Lung (tissue), 11 donors: ENCODE measurements at regions not wholly inside any gene's neighbourhood (a gene's known extent, or its start where the extent isn't known, plus 50 kb on each side); places are given as distances from the start of the nearest gene placed in this dataset.
A peak's percentile ranks its signal among the peaks of the same experiment; 100 is the strongest.

Source experiments
- ATAC-seq: fragments of 200-7000 bp; cut with Tn5 transposase; one replicate; pipeline ENCODE4 v1.9.1; 2020; ENCODE audit warnings: moderate number of reproducible peaks; ENCODE audit not compliant: insufficient read depth, low FRiP score
- DNase-seq, 3 donors: peaks; one replicate each; pipeline ENCODE4 v3.0.0-alpha.2; 2013 to 2017
- H3K27ac ChIP-seq, 2 donors: one replicate each; pipeline ENCODE4 v1.5.1; 2013; ENCODE audit warnings: mild to moderate bottlenecking in 2 of 2, moderate library complexity in 2 of 2, control low read depth in 1 of 2, inconsistent platforms in 1 of 2, low read depth in 1 of 2, low read length in 1 of 2
- H3K27me3 ChIP-seq, 3 donors: one replicate each; pipeline ENCODE4 v1.5.1; 2013; ENCODE audit warnings: low read length in 2 of 3; ENCODE audit not compliant: control insufficient read depth in 3 of 3, insufficient read depth in 3 of 3
- H3K36me3 ChIP-seq, 4 donors: one replicate each; pipeline ENCODE4 v1.5.1; 2013; ENCODE audit warnings: low read length in 4 of 4, mild to moderate bottlenecking in 1 of 4, moderate library complexity in 1 of 4; ENCODE audit not compliant: control insufficient read depth in 4 of 4, insufficient read depth in 4 of 4
- H3K4me1 ChIP-seq, 5 donors: one replicate each; pipeline ENCODE4 v1.5.1; 2013; ENCODE audit warnings: low read length in 5 of 5, mild to moderate bottlenecking in 2 of 5, moderate library complexity in 1 of 5; ENCODE audit not compliant: control insufficient read depth in 5 of 5, insufficient read depth in 5 of 5
- H3K4me3 ChIP-seq: one replicate; pipeline ENCODE4 v1.5.1; 2013; ENCODE audit warnings: mild to moderate bottlenecking, control low read depth, moderate library complexity
- H3K9ac ChIP-seq, 2 donors: one replicate each; pipeline ENCODE4 v1.5.1; 2013; ENCODE audit warnings: low read length in 2 of 2, control low read depth in 1 of 2; ENCODE audit not compliant: insufficient read depth in 1 of 2
- H3K9me3 ChIP-seq, 4 donors: one replicate each; pipeline ENCODE4 v1.5.1; 2013; ENCODE audit warnings: low read length in 3 of 4, mild to moderate bottlenecking in 1 of 4, moderate library complexity in 1 of 4; ENCODE audit not compliant: control insufficient read depth in 4 of 4, insufficient read depth in 3 of 4
- CTCF ChIP-seq: IDR thresholded peaks from 2 replicates; pipeline ENCODE4 v1.5.1; 2012; ENCODE audit warnings: mild to moderate bottlenecking; ENCODE audit errors: control extremely low read depth, extremely low read depth
- WGBS, 2 donors: extraction: QIAGEN DNeasy Blood & Tissue Kit; methylation state at CpG; one replicate each; pipeline ENCODE4 v1.1.7; 2013; 5-methylcytosine and 5-hydroxymethylcytosine counted together
- donor health status: control.
- donor health status: control.
- donor health status: Bipolar disorder and iron deficiency.
- donor health status: healthy.
- donor health status: DM: yes; HTN: yes; CAD: no.

DNA sequence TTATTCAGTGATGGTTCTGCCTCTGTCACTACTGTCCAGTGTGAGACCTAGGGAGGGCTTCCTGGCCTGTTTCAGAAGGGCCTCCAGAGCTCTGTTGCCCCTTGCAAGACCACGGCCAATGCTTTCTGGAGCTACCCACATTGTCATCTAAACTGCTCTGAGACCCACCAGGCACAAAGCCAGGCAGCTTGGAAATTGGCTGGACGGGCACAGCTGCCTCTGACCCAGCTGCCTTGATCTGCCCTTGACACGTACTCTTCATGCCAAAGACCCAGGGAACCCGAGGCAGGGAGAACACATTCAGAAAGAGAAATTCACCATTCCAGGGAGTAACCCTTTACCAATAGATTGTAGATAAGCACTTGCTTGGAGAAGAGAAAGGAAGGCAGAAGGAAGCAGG is 183.7 kb upstream of the SIX2 start:
- 71 to 88% methylated on average over 4 of the region's 4 CpGs for WGBS, 2 donors
- H3K9me3 ChIP-seq, result no peaks in the 10 kb centered on the region
- H3K4me3 ChIP-seq, result no peak overlapping the region
- H3K27me3 ChIP-seq, result no peaks in the 10 kb centered on the region
- H3K27ac ChIP-seq, result no peak overlapping the region
- DNase-seq (no peak), ATAC-seq (no peak)
- H3K36me3 ChIP-seq, result no peaks in the 10 kb centered on the region
- no peak for TF ChIP-seq CTCF
- H3K9ac ChIP-seq, result no peak overlapping the region
- peaks cover 0 to 31% (median 12%) of the 10 kb centered on the region in 5 donors for H3K4me1 ChIP-seq

DNA sequence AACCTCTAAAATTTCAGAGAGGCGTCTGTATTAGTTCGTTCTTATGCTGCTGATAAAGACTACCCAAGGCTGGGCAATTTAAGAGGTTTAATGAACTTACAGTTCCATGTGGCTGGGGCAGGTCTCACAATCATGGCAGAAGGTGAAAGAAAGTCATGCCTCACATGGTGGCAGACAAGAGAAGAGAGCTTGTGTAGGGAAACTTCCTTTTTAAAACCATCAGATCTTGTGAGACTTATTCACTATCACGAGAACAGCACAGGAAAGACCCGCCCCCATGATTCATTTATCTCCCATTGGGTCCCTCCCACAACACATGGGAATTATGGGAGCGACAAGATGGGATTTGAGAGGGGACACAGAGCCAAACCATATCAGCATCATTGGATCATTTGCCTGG is 183.2 kb upstream of the SIX2 start:
- Histone ChIP-seq H3K36me3 (no peaks in the 10 kb centered on the region), H3K9ac (no peak overlapping the region), H3K9me3 (no peaks in the 10 kb centered on the region), H3K27me3 (no peaks in the 10 kb centered on the region), H3K4me1 (peaks cover 0 to 31% (median 12%) of the 10 kb centered on the region in 5 donors), H3K4me3 (no peak overlapping the region), H3K27ac (no peak overlapping the region)
- DNase-seq (no peak), ATAC-seq (no peak)
- no peak for TF ChIP-seq CTCF
- 80 to 95% methylated on average over 5 of the region's 5 CpGs for WGBS, 2 donors

- Histone ChIP-seq H3K36me3 (no peaks in the 10 kb centered on the region), H3K27me3 (no peaks in the 10 kb centered on the region), H3K4me1 (peaks cover 0 to 31% (median 12%) of the 10 kb centered on the region in 5 donors), H3K9me3 (no peaks in the 10 kb centered on the region), H3K9ac (no peak overlapping the region), H3K4me3 (no peak overlapping the region), H3K27ac (no peak overlapping the region)
- no peak for TF ChIP-seq CTCF
- ATAC-seq (peak; percentile 55), DNase-seq (peak; percentile 63 to 90 (median 84))
- 74 to 82% methylated on average over 8 of the region's 8 CpGs for WGBS, 2 donors
These were observed 182.7 kb upstream of the SIX2 start for GRCh38 chr2:45191976-45192375.

DNA sequence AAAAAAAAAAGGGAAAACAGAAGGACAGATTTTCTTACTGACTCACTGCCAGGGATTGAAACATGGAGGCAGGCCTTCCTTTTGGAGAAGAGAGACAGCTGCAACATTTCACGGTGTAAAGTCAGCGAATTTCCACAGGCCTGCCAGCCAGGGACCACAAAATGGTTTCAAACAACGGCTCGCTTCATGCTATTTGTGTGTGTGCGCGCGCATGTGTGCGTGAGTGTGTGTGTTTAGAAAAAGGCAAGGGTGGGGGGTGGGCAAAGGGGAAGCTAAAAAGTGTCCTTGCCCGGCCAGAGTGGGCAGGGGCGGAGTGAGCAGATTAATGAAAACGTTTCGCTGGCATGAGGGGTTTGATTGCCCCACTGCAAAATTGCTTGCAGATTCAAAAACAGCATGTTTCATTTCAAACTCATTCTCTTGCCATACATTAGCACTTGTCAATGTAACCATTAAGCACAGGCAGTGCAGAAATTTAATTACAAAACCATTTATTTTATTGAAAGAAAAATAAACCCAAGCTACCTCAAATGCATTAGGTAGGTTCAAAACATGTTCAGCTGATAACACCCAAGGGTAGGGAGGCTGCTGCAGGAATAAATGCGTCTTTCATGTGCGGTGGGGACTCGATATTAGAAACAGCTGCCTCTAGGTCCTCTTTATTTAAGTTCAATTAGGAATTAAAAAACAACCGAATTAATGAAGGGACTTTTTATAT is 182.1 kb upstream of the SIX2 start:
- no peaks in the 10 kb centered on the region for H3K27me3 ChIP-seq
- no peaks in the 10 kb centered on the region for H3K36me3 ChIP-seq
- H3K27ac ChIP-seq, result no peak overlapping the region
- TF ChIP-seq CTCF, result no peak
- DNase-seq, result peak; percentile 74 to 92 (median 88)
- ATAC-seq, result no peak
- 77 to 83% methylated on average over 16 of the region's 16 CpGs for WGBS, 2 donors
- H3K4me3 ChIP-seq, result no peak overlapping the region
- H3K9me3 ChIP-seq, result peaks cover 0 to 1% (median 0%) of the 10 kb centered on the region in 4 donors
- H3K4me1 ChIP-seq, result peaks cover 0 to 31% (median 12%) of the 10 kb centered on the region in 5 donors
- no peak overlapping the region for H3K9ac ChIP-seq
